ENCODE measurements at regions not wholly inside any gene's neighbourhood (a gene's known extent, or its start where the extent isn't known, plus 50 kb on each side); places are given as distances from the start of the nearest gene placed in this dataset.
A peak's percentile ranks its signal among the peaks of the same experiment; 100 is the strongest.
"Not testable (repeated sequence)": the region's sequence is repeated elsewhere in the genome, so short reads cannot be mapped to it uniquely, and the experiment has no call there.

- DNase-seq: not testable (repeated sequence)
These were observed 139.2 kb upstream of the ERV3-1 start for GRCh38 chr7:65145710-65146109.

- DNase-seq: not testable (repeated sequence)
These were observed 138.5 kb upstream of the ERV3-1 start for GRCh38 chr7:65145008-65145407.

GRCh38 chr7:65144557-65144956 lies 138.1 kb upstream of the ERV3-1 start:
- DNase-seq: not testable (repeated sequence)

GRCh38 chr7:65144119-65144518 lies 137.6 kb upstream of the ERV3-1 start:
- DNase-seq: not testable (repeated sequence)

GRCh38 chr7:65141894-65142293 lies 135.4 kb upstream of the ERV3-1 start:
- DNase-seq: not testable (repeated sequence)

GRCh38 chr7:65141405-65141778 lies 134.9 kb upstream of the ERV3-1 start:
- DNase-seq: not testable (repeated sequence)

GRCh38 chr7:65140543-65141404 lies 134.3 kb upstream of the ERV3-1 start:
- DNase-seq: not testable (repeated sequence)

GRCh38 chr7:65136850-65137249 lies 130.4 kb upstream of the ERV3-1 start:
- not testable (repeated sequence) for DNase-seq

GRCh38 chr7:65133087-65133486 lies 126.6 kb upstream of the ERV3-1 start:
- not testable (repeated sequence) for DNase-seq

GRCh38 chr7:65132256-65132655 lies 125.8 kb upstream of the ERV3-1 start:
- DNase-seq: not testable (repeated sequence)

GRCh38 chr7:65127364-65127763 lies 120.9 kb upstream of the ERV3-1 start:
- DNase-seq: not testable (repeated sequence)

- DNase-seq: not testable (repeated sequence)
These were observed 118.1 kb upstream of the ERV3-1 start for GRCh38 chr7:65124600-65124999.

- not testable (repeated sequence) for DNase-seq
These were observed 99.2 kb upstream of the ERV3-1 start for GRCh38 chr7:65105650-65106203.

GRCh38 chr7:65100499-65100898 lies 94.0 kb upstream of the ERV3-1 start:
- DNase-seq: not testable (repeated sequence)

GRCh38 chr7:65081669-65082055 lies 75.2 kb upstream of the ERV3-1 start:
- DNase-seq: not testable (repeated sequence)

GRCh38 chr7:65080799-65081668 lies 74.5 kb upstream of the ERV3-1 start:
- peak; percentile 19 for DNase-seq

- not testable (repeated sequence) for DNase-seq
These were observed 68.5 kb upstream of the ERV3-1 start for GRCh38 chr7:65074959-65075358.

- not testable (repeated sequence) for DNase-seq
These were observed 66.7 kb upstream of the ERV3-1 start for GRCh38 chr7:65073160-65073559.

- DNase-seq: not testable (repeated sequence)
These were observed 65.5 kb upstream of the ERV3-1 start for GRCh38 chr7:65071854-65072431.

- not testable (repeated sequence) for DNase-seq
These were observed 63.0 kb upstream of the ERV3-1 start for GRCh38 chr7:65069476-65069875.

GRCh38 chr7:65062566-65062965 lies 56.1 kb upstream of the ERV3-1 start:
- DNase-seq: not testable (repeated sequence)

- DNase-seq: not testable (repeated sequence)
These were observed 52.8 kb upstream of the ERV3-1 start for GRCh38 chr7:65059247-65059646.
